Endothelial cell (in vitro differentiated cells): ENCODE measurements at regions not wholly inside any gene's neighbourhood (a gene's known extent, or its start where the extent isn't known, plus 50 kb on each side); places are given as distances from the start of the nearest gene placed in this dataset.

Experiments
- DNase-seq: peaks from one replicate; pipeline ENCODE4 v3.0.0; 2021; ENCODE audit warnings: low spot score
- H3K27ac Mint-ChIP-seq: one replicate; pipeline ENCODE4 v1.8.0; 2021; ENCODE audit warnings: mixed read lengths, inconsistent platforms; ENCODE audit not compliant: unreplicated experiment
- H3K27me3 Mint-ChIP-seq: one replicate; pipeline ENCODE4 v1.8.0; 2021; ENCODE audit warnings: mild to moderate bottlenecking, moderate library complexity, mixed read lengths, inconsistent platforms; ENCODE audit not compliant: unreplicated experiment
- H3K36me3 Mint-ChIP-seq: one replicate; pipeline ENCODE4 v1.8.0; 2021; ENCODE audit warnings: mild to moderate bottlenecking, low read depth, mixed read lengths, inconsistent platforms; ENCODE audit not compliant: unreplicated experiment
- H3K4me1 Mint-ChIP-seq: one replicate; pipeline ENCODE4 v1.8.0; 2021; ENCODE audit warnings: mild to moderate bottlenecking, mixed read lengths, inconsistent platforms; ENCODE audit not compliant: unreplicated experiment
- H3K4me3 Mint-ChIP-seq: one replicate; pipeline ENCODE4 v1.8.0; 2021; ENCODE audit warnings: mild to moderate bottlenecking, mixed read lengths, inconsistent platforms; ENCODE audit not compliant: unreplicated experiment
- H3K9me3 Mint-ChIP-seq: one replicate; pipeline ENCODE4 v1.8.0; 2021; ENCODE audit warnings: mixed read lengths, inconsistent platforms; ENCODE audit not compliant: unreplicated experiment
- CTCF ChIP-seq: fragments of 200-600 bp; sonication (generic); IDR thresholded peaks from one replicate; pipeline ENCODE4 v1.5.0; 2021; ENCODE audit warnings: antibody characterized with exemption; ENCODE audit not compliant: unreplicated experiment

GRCh38 chr5:124111886-124112285, 599.9 kb downstream of the CSNK1G3 start:
- Mint-ChIP-seq H3K27ac (no peak overlapping the region), H3K27me3 (no peaks in the 10 kb centered on the region), H3K4me3 (no peak overlapping the region), H3K36me3 (no peaks in the 10 kb centered on the region), H3K4me1 (no peaks in the 10 kb centered on the region), H3K9me3 (no peaks in the 10 kb centered on the region)
- TF ChIP-seq CTCF, result no peak
- DNase-seq, result no peak

DNA sequence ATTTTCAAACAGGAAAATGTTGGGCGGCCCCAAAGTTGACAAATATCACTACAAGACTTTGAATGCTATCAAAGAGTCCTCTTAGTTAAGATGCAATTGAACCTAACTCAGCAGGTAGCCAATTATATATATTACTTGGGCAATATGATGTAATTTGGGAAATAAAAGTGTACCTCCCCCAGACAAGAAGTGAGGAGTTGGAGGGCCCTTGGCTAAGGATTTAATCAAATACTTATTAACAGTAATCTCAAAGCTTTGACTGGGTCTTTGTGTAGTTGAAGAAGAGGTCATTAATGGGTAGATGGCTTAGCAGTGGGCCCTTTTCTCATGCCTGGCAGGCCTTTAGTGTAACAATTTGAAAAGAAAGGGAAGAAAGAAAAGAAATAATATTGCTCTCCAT, 599.0 kb downstream of the CSNK1G3 start:
- Mint-ChIP-seq H3K9me3 (no peaks in the 10 kb centered on the region), H3K36me3 (no peaks in the 10 kb centered on the region), H3K27ac (no peak overlapping the region), H3K27me3 (no peaks in the 10 kb centered on the region), H3K4me1 (no peaks in the 10 kb centered on the region), H3K4me3 (no peak overlapping the region)
- no peak for TF ChIP-seq CTCF
- no peak for DNase-seq

GRCh38 chr5:124105326-124105725, 593.3 kb downstream of the CSNK1G3 start:
- H3K27ac Mint-ChIP-seq, result no peak overlapping the region
- DNase-seq, result no peak
- TF ChIP-seq CTCF, result no peak

GRCh38 chr5:124104821-124105220, 592.8 kb downstream of the CSNK1G3 start:
- no peak for TF ChIP-seq CTCF

More at GRCh38 chr5:124105326-124105725, 593.3 kb downstream of the CSNK1G3 start:
- H3K4me1 Mint-ChIP-seq, result no peaks in the 10 kb centered on the region
- no peak overlapping the region for H3K4me3 Mint-ChIP-seq
- no peaks in the 10 kb centered on the region for H3K36me3 Mint-ChIP-seq
- peaks cover 2% of the 10 kb centered on the region for H3K27me3 Mint-ChIP-seq
- H3K9me3 Mint-ChIP-seq, result no peaks in the 10 kb centered on the region

DNA sequence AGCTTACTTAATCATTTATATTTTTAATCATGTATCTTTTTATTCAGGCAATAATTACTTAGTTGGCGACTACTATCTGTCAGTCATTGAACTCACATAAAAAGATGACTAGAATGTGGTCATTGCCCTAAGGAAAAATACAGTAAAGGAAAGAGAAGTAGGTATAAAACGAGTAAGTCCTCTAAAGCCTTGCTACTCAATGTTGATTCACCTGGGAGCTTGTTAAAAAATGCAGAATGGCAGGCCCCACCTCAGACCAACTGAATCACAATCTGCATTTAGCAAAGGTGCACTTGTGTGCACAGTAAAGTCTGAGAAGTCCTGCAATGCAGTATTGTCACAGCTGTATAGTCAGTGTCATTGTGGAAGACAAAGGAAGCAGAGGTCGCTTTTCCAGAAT, 592.4 kb downstream of the CSNK1G3 start:
- H3K4me1 Mint-ChIP-seq, result no peaks in the 10 kb centered on the region
- peaks cover 2% of the 10 kb centered on the region for H3K27me3 Mint-ChIP-seq
- H3K27ac Mint-ChIP-seq, result no peak overlapping the region
- H3K36me3 Mint-ChIP-seq, result no peaks in the 10 kb centered on the region
- no peak for DNase-seq
- no peaks in the 10 kb centered on the region for H3K9me3 Mint-ChIP-seq
- TF ChIP-seq CTCF, result no peak
- H3K4me3 Mint-ChIP-seq, result no peak overlapping the region

More at GRCh38 chr5:124104821-124105220, 592.8 kb downstream of the CSNK1G3 start:
- H3K27me3 Mint-ChIP-seq, result peaks cover 2% of the 10 kb centered on the region
- no peak overlapping the region for H3K27ac Mint-ChIP-seq
- no peaks in the 10 kb centered on the region for H3K36me3 Mint-ChIP-seq
- H3K9me3 Mint-ChIP-seq, result no peaks in the 10 kb centered on the region
- no peak overlapping the region for H3K4me3 Mint-ChIP-seq
- no peaks in the 10 kb centered on the region for H3K4me1 Mint-ChIP-seq
- no peak for DNase-seq
